HEK293 (cell line): ENCODE measurements at regions not wholly inside any gene's neighbourhood (a gene's known extent, or its start where the extent isn't known, plus 50 kb on each side); places are given as distances from the start of the nearest gene placed in this dataset.

Experiments used
- CTCF ChIA-PET: fragments of 350-600 bp; formaldehyde crosslinking; extraction: SDS; loops from one replicate; lab custom pipeline; 2021; ENCODE audit warnings: antibody characterized with exemption; lab: Yijun Ruan, JAX
- POLR2A ChIA-PET: fragments of 300-600 bp; formaldehyde crosslinking; extraction: SDS; loops from one replicate; lab custom pipeline; 2020; ENCODE audit warnings: antibody characterized with exemption, inconsistent platforms; lab: Yijun Ruan, JAX
- H3K27ac ChIP-seq: fragments of 200-500 bp; sonication (Bioruptor generic); 2 replicates; pipeline ENCODE4 v1.5.1; 2014; ENCODE audit warnings: low read depth, low read length, control low read depth, inconsistent platforms; ENCODE audit errors: extremely low read depth
- H3K36me3 ChIP-seq, 2 experiments: fragments of 200-500 bp in 1 of 2; sonication (Bioruptor generic) in 1 of 2; 1 replicate in 1 of 2; 2 replicates in 1 of 2; pipeline ENCODE4 v1.5.1; 2014 to 2017; ENCODE audit warnings: inconsistent platforms in 2 of 2, low read length in 2 of 2; ENCODE audit not compliant: control insufficient read depth in 2 of 2, insufficient read depth in 1 of 2
- H3K4me1 ChIP-seq: fragments of 200-500 bp; sonication (Bioruptor generic); 2 replicates; pipeline ENCODE4 v1.5.1; 2014; ENCODE audit warnings: mild to moderate bottlenecking, low read length, inconsistent platforms; ENCODE audit not compliant: control insufficient read depth, insufficient read depth
- H3K4me3 ChIP-seq: 2 replicates; pipeline ENCODE4 v1.5.1; 2011; ENCODE audit warnings: low read depth, mild to moderate bottlenecking, control low read depth, low read length, moderate library complexity
- H3K9me3 ChIP-seq: fragments of 200-500 bp; sonication (Bioruptor generic); 2 replicates; pipeline ENCODE4 v1.5.1; 2014; ENCODE audit warnings: low read depth, low read length, inconsistent platforms; ENCODE audit not compliant: control insufficient read depth, insufficient read depth
- GLI2 ChIP-seq: fragments of 450-650 bp; formaldehyde crosslinking; IDR thresholded peaks from 2 replicates; pipeline ENCODE4; 2017; ENCODE audit warnings: missing biosample characterization, missing genetic modification characterization, low read depth, borderline replicate concordance
- INSM2 ChIP-seq: fragments of 450-650 bp; formaldehyde crosslinking; IDR thresholded peaks from 2 replicates; pipeline ENCODE4 v1.5.1; 2016; ENCODE audit warnings: missing biosample characterization, missing genetic modification characterization
- KLF7 ChIP-seq: fragments of 450-650 bp; formaldehyde crosslinking; IDR thresholded peaks from 2 replicates; pipeline ENCODE4 v1.5.1; 2016; ENCODE audit warnings: missing biosample characterization, missing genetic modification characterization, borderline replicate concordance
- PRDM1 ChIP-seq: fragments of 450-650 bp; formaldehyde crosslinking; IDR thresholded peaks from 2 replicates; pipeline ENCODE4; 2016; ENCODE audit warnings: missing biosample characterization, missing genetic modification characterization
- RBAK ChIP-seq: fragments of 450-650 bp; formaldehyde crosslinking; IDR thresholded peaks from 2 replicates; pipeline ENCODE4 v1.5.1; 2016; ENCODE audit warnings: missing biosample characterization, missing genetic modification characterization
- SCRT1 ChIP-seq: fragments of 450-650 bp; formaldehyde crosslinking; IDR thresholded peaks from 2 replicates; pipeline ENCODE4 v1.5.1; 2016; ENCODE audit warnings: missing biosample characterization, missing genetic modification characterization, borderline replicate concordance
- WT1 ChIP-seq: fragments of 450-650 bp; formaldehyde crosslinking; IDR thresholded peaks from 2 replicates; pipeline ENCODE4 v1.5.1; 2016; ENCODE audit warnings: missing biosample characterization, missing genetic modification characterization
- ZBTB26 ChIP-seq: fragments of 450-650 bp; formaldehyde crosslinking; optimal IDR thresholded peaks from 2 replicates; pipeline ENCODE3; 2016; ENCODE audit warnings: missing biosample characterization, mild to moderate bottlenecking, missing genetic modification characterization
- ZBTB48 ChIP-seq: fragments of 450-650 bp; formaldehyde crosslinking; IDR thresholded peaks from 2 replicates; pipeline ENCODE4 v1.5.1; 2016; ENCODE audit warnings: missing biosample characterization, missing genetic modification characterization
- ZNF121 ChIP-seq: fragments of 450-650 bp; formaldehyde crosslinking; IDR thresholded peaks from 2 replicates; pipeline ENCODE4 v1.5.1; 2016; ENCODE audit warnings: missing biosample characterization, missing genetic modification characterization
- ZNF140 ChIP-seq: fragments of 450-650 bp; formaldehyde crosslinking; IDR thresholded peaks from 2 replicates; pipeline ENCODE4 v1.5.1; 2016; ENCODE audit warnings: missing biosample characterization, missing genetic modification characterization
- ZNF221 ChIP-seq: fragments of 450-650 bp; formaldehyde crosslinking; IDR thresholded peaks from 2 replicates; pipeline ENCODE4 v1.5.1; 2017; ENCODE audit warnings: missing biosample characterization, missing genetic modification characterization, borderline replicate concordance
- ZNF239 ChIP-seq: fragments of 450-650 bp; formaldehyde crosslinking; IDR thresholded peaks from 2 replicates; pipeline ENCODE4 v1.5.1; 2016; ENCODE audit warnings: missing biosample characterization, missing genetic modification characterization
- ZNF416 ChIP-seq: fragments of 450-650 bp; formaldehyde crosslinking; IDR thresholded peaks from 2 replicates; pipeline ENCODE4 v1.5.1; 2016; ENCODE audit warnings: missing biosample characterization, missing genetic modification characterization
- ZNF423 ChIP-seq: fragments of 450-650 bp; formaldehyde crosslinking; IDR thresholded peaks from 2 replicates; pipeline ENCODE4 v1.5.1; 2016; ENCODE audit warnings: missing biosample characterization, missing genetic modification characterization
- ZNF48 ChIP-seq: fragments of 450-650 bp; formaldehyde crosslinking; IDR thresholded peaks from 2 replicates; pipeline ENCODE4 v1.5.1; 2016; ENCODE audit warnings: missing biosample characterization, missing genetic modification characterization
- ZNF530 ChIP-seq: fragments of 450-650 bp; formaldehyde crosslinking; IDR thresholded peaks from 2 replicates; pipeline ENCODE4 v1.5.1; 2016; ENCODE audit warnings: low read depth, missing biosample characterization, missing genetic modification characterization
- ZNF629 ChIP-seq: fragments of 450-650 bp; formaldehyde crosslinking; IDR thresholded peaks from 2 replicates; pipeline ENCODE4 v1.5.1; 2017; ENCODE audit warnings: missing biosample characterization, missing genetic modification characterization
- ZNF658 ChIP-seq: fragments of 450-650 bp; formaldehyde crosslinking; IDR thresholded peaks from 2 replicates; pipeline ENCODE4; 2016; ENCODE audit warnings: missing biosample characterization, missing genetic modification characterization
- ZNF791 ChIP-seq: fragments of 450-650 bp; formaldehyde crosslinking; IDR thresholded peaks from 2 replicates; pipeline ENCODE4 v1.5.1; 2016; ENCODE audit warnings: missing biosample characterization, missing genetic modification characterization

DNA sequence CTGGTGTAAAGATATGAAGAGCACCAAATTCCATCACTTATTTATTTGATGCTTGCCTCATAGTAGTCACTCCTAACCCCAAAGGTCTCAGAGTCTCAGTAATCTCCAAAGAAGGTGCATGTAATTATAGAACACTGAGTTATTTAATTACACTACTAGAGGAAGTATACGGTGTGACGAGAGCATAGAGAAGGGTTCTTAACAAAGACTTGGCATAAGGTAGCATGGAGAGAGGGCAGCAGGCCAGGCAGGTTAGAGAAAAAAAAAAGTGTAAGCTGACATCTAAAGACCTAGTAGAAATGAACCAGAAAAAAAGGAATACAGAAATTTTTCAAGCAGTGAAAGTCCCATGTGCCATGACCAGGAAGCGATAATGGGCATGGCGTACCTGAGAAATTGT is 213.3 kb upstream of the TGFBR2 start (continued):
- TF ChIP-seq ZNF121 (tag by site-specific recombination) (no peak), RBAK (tag by site-specific recombination) (no peak), ZNF530 (tag by site-specific recombination) (no peak), KLF7 (tag by site-specific recombination) (no peak), ZNF239 (tag by site-specific recombination) (no peak), ZNF791 (no peak), INSM2 (tag by site-specific recombination) (no peak), ZNF221 (no peak), ZNF416 (no peak), ZBTB26 (tag by site-specific recombination) (no peak)

GRCh38 chr3:30397030-30397429 is 209.4 kb upstream of the TGFBR2 start:
- POLR2A ChIA-PET, result no interaction called here
- H3K27ac ChIP-seq, result no peak overlapping the region

GRCh38 chr3:30399394-30400181 is 206.8 kb upstream of the TGFBR2 start:
- Histone ChIP-seq H3K4me3 (no peak overlapping the region), H3K4me1 (no peaks in the 10 kb centered on the region), H3K27ac (no peak overlapping the region), H3K36me3 (no peaks in the 10 kb centered on the region), H3K9me3 (no peaks in the 10 kb centered on the region)
- ChIA-PET POLR2A (no interaction called here), CTCF (interaction anchor here (0.7 kb wide), 1 partner anchor 371 kb away, joined by 4 read pairs; no protein-coding TSS in a partner anchor)
- TF ChIP-seq PRDM1 (tag by site-specific recombination) (peak; percentile 99), ZNF629 (no peak)

More at GRCh38 chr3:30397030-30397429, 209.4 kb upstream of the TGFBR2 start:
- no peak overlapping the region for H3K4me3 ChIP-seq
- TF ChIP-seq ZNF629 (no peak), SCRT1 (tag by site-specific recombination) (no peak), GLI2 (tag by site-specific recombination) (no peak), ZNF658 (tag by site-specific recombination) (no peak), WT1 (tag by site-specific recombination) (no peak), ZBTB48 (tag by site-specific recombination) (no peak), ZNF423 (tag by site-specific recombination) (no peak), ZNF48 (tag by site-specific recombination) (no peak), ZNF140 (tag by site-specific recombination) (no peak)
- CTCF ChIA-PET, result no interaction called here
- H3K4me1 ChIP-seq, result no peaks in the 10 kb centered on the region
- H3K9me3 ChIP-seq, result no peaks in the 10 kb centered on the region
- H3K36me3 ChIP-seq, result no peaks in the 10 kb centered on the region
